Right lobe of liver (tissue), 4 donors: ENCODE measurements at regions not wholly inside any gene's neighbourhood (a gene's known extent, or its start where the extent isn't known, plus 50 kb on each side); places are given as distances from the start of the nearest gene placed in this dataset.

Experiments
- POLR2A ChIP-seq: fragments of 450-650 bp; IDR thresholded peaks from one replicate; pipeline ENCODE4 v1.6.1; 2017; ENCODE audit warnings: antibody characterized with exemption, mild to moderate bottlenecking
- TF ChIP-seq, protein P1 (sequence below), 4 donors: fragments of 200-600 bp in 3 of 4; fragments of 450-650 bp in 1 of 4; IDR thresholded peaks; one replicate each; pipeline versions ENCODE4 v1.5.1 to v1.8.0; 2016 to 2022; ENCODE audit warnings: antibody characterized with exemption in 4 of 4, mild to moderate bottlenecking in 2 of 4
- donor health status: DM: no; HTN: no; CAD: no.
- donor health status: DM: no; HTN: no; CAD: no.
- donor health status: DM: no; HTN: yes; CAD: no.

DNA sequence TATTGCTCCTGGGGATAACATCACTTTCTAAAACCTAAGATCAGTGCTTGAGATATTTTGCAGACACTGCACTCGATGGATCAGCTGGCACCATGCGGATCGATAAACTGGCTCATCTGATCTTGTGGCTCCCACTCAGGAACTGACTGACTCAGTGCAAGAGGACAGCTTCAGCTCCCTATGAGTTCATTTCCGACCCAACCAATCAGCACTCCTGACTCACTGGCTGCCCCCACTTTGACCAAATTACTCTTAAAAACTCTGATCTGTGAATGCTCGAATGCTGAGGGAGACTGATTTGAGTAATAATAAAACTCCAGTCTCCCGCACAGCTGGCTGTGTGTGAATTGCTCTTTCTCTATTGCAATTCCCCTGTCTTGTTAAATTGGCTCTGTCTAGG is 110.1 kb downstream of the ANAPC4 start:
- TF ChIP-seq, protein P1, sequence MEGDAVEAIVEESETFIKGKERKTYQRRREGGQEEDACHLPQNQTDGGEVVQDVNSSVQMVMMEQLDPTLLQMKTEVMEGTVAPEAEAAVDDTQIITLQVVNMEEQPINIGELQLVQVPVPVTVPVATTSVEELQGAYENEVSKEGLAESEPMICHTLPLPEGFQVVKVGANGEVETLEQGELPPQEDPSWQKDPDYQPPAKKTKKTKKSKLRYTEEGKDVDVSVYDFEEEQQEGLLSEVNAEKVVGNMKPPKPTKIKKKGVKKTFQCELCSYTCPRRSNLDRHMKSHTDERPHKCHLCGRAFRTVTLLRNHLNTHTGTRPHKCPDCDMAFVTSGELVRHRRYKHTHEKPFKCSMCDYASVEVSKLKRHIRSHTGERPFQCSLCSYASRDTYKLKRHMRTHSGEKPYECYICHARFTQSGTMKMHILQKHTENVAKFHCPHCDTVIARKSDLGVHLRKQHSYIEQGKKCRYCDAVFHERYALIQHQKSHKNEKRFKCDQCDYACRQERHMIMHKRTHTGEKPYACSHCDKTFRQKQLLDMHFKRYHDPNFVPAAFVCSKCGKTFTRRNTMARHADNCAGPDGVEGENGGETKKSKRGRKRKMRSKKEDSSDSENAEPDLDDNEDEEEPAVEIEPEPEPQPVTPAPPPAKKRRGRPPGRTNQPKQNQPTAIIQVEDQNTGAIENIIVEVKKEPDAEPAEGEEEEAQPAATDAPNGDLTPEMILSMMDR (IDR thresholded peaks at IDR 0.05), result no peak
- TF ChIP-seq POLR2A, result no peak
